Thymus (tissue), 11 donors: ENCODE measurements at regions not wholly inside any gene's neighbourhood (a gene's known extent, or its start where the extent isn't known, plus 50 kb on each side); places are given as distances from the start of the nearest gene placed in this dataset.

ENCODE experiments used
- DNase-seq, 9 donors: peaks; one replicate each; pipeline ENCODE4 v3.0.0-alpha.2; 2013; ENCODE audit warnings: low spot score in 9 of 9, low read depth in 6 of 9, missing footprints in 1 of 9
- H3K27ac ChIP-seq, 2 donors: one replicate each; pipeline ENCODE4 v1.5.1; 2013; ENCODE audit warnings: control low read depth in 1 of 2, low read depth in 1 of 2, low read length in 1 of 2, mild to moderate bottlenecking in 1 of 2, moderate library complexity in 1 of 2
- H3K27me3 ChIP-seq, 2 donors: one replicate each; pipeline ENCODE4 v1.5.1; 2013; ENCODE audit warnings: low read length in 1 of 2; ENCODE audit not compliant: control insufficient read depth in 2 of 2, insufficient read depth in 1 of 2
- H3K36me3 ChIP-seq, 2 donors: one replicate each; pipeline ENCODE4 v1.5.1; 2013; ENCODE audit warnings: low read length in 1 of 2, mild to moderate bottlenecking in 1 of 2, moderate library complexity in 1 of 2; ENCODE audit not compliant: control insufficient read depth in 2 of 2, insufficient read depth in 2 of 2
- H3K4me1 ChIP-seq, 2 donors: one replicate each; pipeline ENCODE4 v1.5.1; 2013; ENCODE audit warnings: low read length in 2 of 2; ENCODE audit not compliant: control insufficient read depth in 2 of 2, insufficient read depth in 2 of 2
- H3K4me3 ChIP-seq, 2 donors: one replicate each; pipeline ENCODE4 v1.5.1; 2013; ENCODE audit warnings: low read length in 2 of 2, control low read depth in 1 of 2, mild to moderate bottlenecking in 1 of 2
- H3K9me3 ChIP-seq, 2 donors: one replicate each; pipeline ENCODE4 v1.5.1; 2013; ENCODE audit warnings: low read length in 1 of 2, mild to moderate bottlenecking in 1 of 2; ENCODE audit not compliant: control insufficient read depth in 2 of 2, insufficient read depth in 1 of 2
- WGBS: extraction: QIAGEN DNeasy Blood & Tissue Kit; methylation state at CpG from one replicate; pipeline ENCODE4 v1.1.7; 2013; 5-methylcytosine and 5-hydroxymethylcytosine counted together
- donor health status: healthy.

DNA sequence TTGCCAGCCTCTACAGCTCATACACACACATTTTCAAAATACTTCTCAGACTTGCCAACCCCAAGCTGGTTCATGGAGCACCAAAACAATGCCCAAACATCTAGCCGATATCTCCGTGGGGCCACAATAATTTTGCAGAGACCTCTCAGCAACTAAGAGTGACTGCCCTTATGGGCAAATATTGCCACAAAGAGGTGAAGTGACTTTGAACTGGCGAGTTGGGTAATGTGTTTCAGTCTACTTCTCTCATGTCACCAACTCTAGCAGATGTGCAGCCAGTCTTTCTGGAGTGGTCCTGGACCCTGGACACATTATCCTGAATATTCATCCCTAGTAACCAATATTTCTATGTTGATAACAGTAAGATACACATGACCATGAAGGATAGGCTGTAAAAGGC lies 290.3 kb downstream of the EMP1 start:
- Histone ChIP-seq H3K27me3 (no peaks in the 10 kb centered on the region), H3K4me3 (no peak overlapping the region)

GRCh38 chr12:13478650-13479181 lies 282.2 kb downstream of the EMP1 start:
- Histone ChIP-seq H3K27ac (no peak overlapping the region), H3K27me3 (no peaks in the 10 kb centered on the region), H3K36me3 (no peaks in the 10 kb centered on the region), H3K4me1 (no peaks in the 10 kb centered on the region), H3K9me3 (no peaks in the 10 kb centered on the region), H3K4me3 (no peak overlapping the region)
- no peak for DNase-seq
- WGBS: 90% methylated on average over 6 of the region's 6 CpGs

More for the DNA sequence above, 290.3 kb downstream of the EMP1 start:
- Histone ChIP-seq H3K27ac (no peak overlapping the region), H3K4me1 (no peaks in the 10 kb centered on the region), H3K36me3 (no peaks in the 10 kb centered on the region), H3K9me3 (no peaks in the 10 kb centered on the region)
- WGBS: 93% methylated on average over 3 of the region's 3 CpGs
- DNase-seq: no peak

- Histone ChIP-seq H3K9me3 (no peaks in the 10 kb centered on the region), H3K27me3 (no peaks in the 10 kb centered on the region), H3K27ac (no peak overlapping the region), H3K4me3 (no peak overlapping the region), H3K36me3 (no peaks in the 10 kb centered on the region), H3K4me1 (no peaks in the 10 kb centered on the region)
- WGBS: 90% methylated on average over 1 of the region's 1 CpG
- no peak for DNase-seq
These were observed 277.9 kb downstream of the EMP1 start for GRCh38 chr12:13474381-13474780.

- WGBS: 91% methylated on average over 5 of the region's 5 CpGs
- Histone ChIP-seq H3K4me3 (no peak overlapping the region), H3K27ac (no peak overlapping the region), H3K9me3 (no peaks in the 10 kb centered on the region), H3K27me3 (no peaks in the 10 kb centered on the region), H3K4me1 (no peaks in the 10 kb centered on the region), H3K36me3 (no peaks in the 10 kb centered on the region)
- DNase-seq: no peak
These were observed 276.2 kb downstream of the EMP1 start for GRCh38 chr12:13472690-13473089.

GRCh38 chr12:13471471-13471870 lies 274.9 kb downstream of the EMP1 start:
- Histone ChIP-seq H3K4me1 (no peaks in the 10 kb centered on the region), H3K27ac (no peak overlapping the region), H3K4me3 (no peak overlapping the region), H3K36me3 (no peaks in the 10 kb centered on the region), H3K9me3 (no peaks in the 10 kb centered on the region), H3K27me3 (no peaks in the 10 kb centered on the region)
- DNase-seq: no peak
- WGBS: 95% methylated on average over 6 of the region's 6 CpGs

DNA sequence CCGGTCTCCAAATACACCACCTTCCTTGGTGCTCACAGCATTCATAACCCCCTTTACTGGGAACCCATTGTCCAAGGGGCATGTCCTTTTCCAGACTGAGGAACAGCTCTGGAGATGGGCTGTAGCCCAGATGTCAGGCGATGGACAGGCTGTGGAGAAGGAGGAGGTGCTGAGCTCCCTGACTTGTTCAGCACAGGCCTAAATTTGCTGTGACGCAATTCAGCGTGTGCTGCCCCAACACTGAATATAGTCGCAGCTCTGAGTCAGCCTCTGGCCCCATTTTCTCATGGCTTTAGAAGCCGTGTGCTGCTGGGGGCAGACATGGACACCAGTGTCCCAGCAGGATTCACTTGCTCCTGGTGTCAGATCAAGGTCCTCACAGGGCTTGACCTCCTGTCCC lies 269.1 kb downstream of the EMP1 start:
- WGBS: 86% methylated on average over 6 of the region's 6 CpGs
- Histone ChIP-seq H3K27me3 (no peaks in the 10 kb centered on the region), H3K9me3 (no peaks in the 10 kb centered on the region), H3K4me3 (no peak overlapping the region), H3K27ac (no peak overlapping the region), H3K36me3 (no peaks in the 10 kb centered on the region), H3K4me1 (no peaks in the 10 kb centered on the region)
- no peak for DNase-seq

- no peaks in the 10 kb centered on the region for H3K36me3 ChIP-seq
- no peak overlapping the region for H3K4me3 ChIP-seq
- H3K27ac ChIP-seq: no peak overlapping the region
- no peaks in the 10 kb centered on the region for H3K4me1 ChIP-seq
- DNase-seq: no peak
- H3K9me3 ChIP-seq: no peaks in the 10 kb centered on the region
- no peaks in the 10 kb centered on the region for H3K27me3 ChIP-seq
- 89% methylated on average over 2 of the region's 2 CpGs for WGBS
These were observed 266.7 kb downstream of the EMP1 start for GRCh38 chr12:13463189-13463588.

- no peak for DNase-seq
- no peaks in the 10 kb centered on the region for H3K9me3 ChIP-seq
- H3K4me1 ChIP-seq: no peaks in the 10 kb centered on the region
- no peaks in the 10 kb centered on the region for H3K27me3 ChIP-seq
- H3K4me3 ChIP-seq: no peak overlapping the region
- H3K27ac ChIP-seq: no peak overlapping the region
- no peaks in the 10 kb centered on the region for H3K36me3 ChIP-seq
- 96% methylated on average over 3 of the region's 3 CpGs for WGBS
These were observed 265.9 kb downstream of the EMP1 start for GRCh38 chr12:13462450-13462849.

DNA sequence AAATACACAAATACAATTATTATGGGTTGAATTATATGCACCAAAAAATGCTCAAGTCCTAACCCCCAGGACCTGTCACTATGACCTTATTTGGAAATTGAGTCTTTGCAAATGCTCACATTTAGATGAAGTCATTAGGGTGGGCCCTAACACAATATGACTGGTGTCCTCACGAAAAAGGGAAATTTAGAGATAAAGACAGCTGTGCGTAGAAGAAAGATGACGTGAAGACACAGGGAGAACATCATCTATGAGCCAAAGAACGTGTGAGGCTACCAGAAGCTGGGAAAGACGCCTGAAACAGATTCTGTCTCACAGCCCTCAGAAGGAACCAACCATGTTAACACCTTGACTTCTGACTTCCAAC lies 259.2 kb downstream of the EMP1 start:
- WGBS: 90% methylated on average over 5 of the region's 5 CpGs
- no peaks in the 10 kb centered on the region for H3K36me3 ChIP-seq
- H3K9me3 ChIP-seq: no peaks in the 10 kb centered on the region
- no peak overlapping the region for H3K27ac ChIP-seq
- DNase-seq: no peak
- no peaks in the 10 kb centered on the region for H3K27me3 ChIP-seq
- H3K4me3 ChIP-seq: no peak overlapping the region
- no peaks in the 10 kb centered on the region for H3K4me1 ChIP-seq
